Liver (tissue), 8 donors: ENCODE measurements at regions not wholly inside any gene's neighbourhood (a gene's known extent, or its start where the extent isn't known, plus 50 kb on each side); places are given as distances from the start of the nearest gene placed in this dataset.

Experiments used
- DNase-seq: peaks from one replicate; pipeline ENCODE4 v3.0.0-alpha.2; 2017; ENCODE audit warnings: low spot score
- H3K27ac ChIP-seq, 2 donors: one replicate each; pipeline ENCODE4 v1.7.0; 2013; ENCODE audit warnings: inconsistent platforms in 2 of 2, low read length in 2 of 2, control low read depth in 1 of 2, low read depth in 1 of 2, mild to moderate bottlenecking in 1 of 2
- H3K27me3 ChIP-seq, 4 donors: one replicate each; pipeline versions ENCODE4 v1.6.1 to v1.7.0; 2013; ENCODE audit warnings: low read length in 3 of 4, inconsistent platforms in 1 of 4, mild to moderate bottlenecking in 1 of 4, moderate library complexity in 1 of 4; ENCODE audit not compliant: control insufficient read depth in 4 of 4, insufficient read depth in 4 of 4
- H3K36me3 ChIP-seq, 4 donors: one replicate each; pipeline versions ENCODE4 v1.6.1 to v1.7.0; 2013; ENCODE audit warnings: low read length in 3 of 4, mild to moderate bottlenecking in 3 of 4, low read depth in 1 of 4, moderate library complexity in 1 of 4; ENCODE audit not compliant: control insufficient read depth in 4 of 4, insufficient read depth in 3 of 4
- H3K4me1 ChIP-seq, 4 donors: one replicate each; pipeline versions ENCODE4 v1.6.1 to v1.7.0; 2013; ENCODE audit warnings: low read length in 3 of 4, mild to moderate bottlenecking in 3 of 4, moderate library complexity in 1 of 4; ENCODE audit not compliant: control insufficient read depth in 4 of 4, insufficient read depth in 4 of 4
- H3K4me3 ChIP-seq, 3 donors: one replicate each; pipeline versions ENCODE4 v1.6.1 to v1.7.0; 2013; ENCODE audit warnings: low read length in 3 of 3, control low read depth in 1 of 3, low read depth in 1 of 3, mild to moderate bottlenecking in 1 of 3
- H3K9ac ChIP-seq, 2 donors: one replicate each; pipeline ENCODE4 v1.7.0; 2013; ENCODE audit warnings: low read length in 2 of 2, mild to moderate bottlenecking in 2 of 2, moderate library complexity in 2 of 2, control low read depth in 1 of 2, low read depth in 1 of 2
- H3K9me3 ChIP-seq, 4 donors: one replicate each; pipeline versions ENCODE4 v1.6.1 to v1.7.0; 2013; ENCODE audit warnings: low read length in 3 of 4; ENCODE audit not compliant: control insufficient read depth in 4 of 4
- ATF3 ChIP-seq: IDR thresholded peaks from 2 replicates; pipeline ENCODE4 v1.6.1; 2016; ENCODE audit warnings: antibody characterized with exemption
- CTCF ChIP-seq: fragments of 150-350 bp; IDR thresholded peaks from 2 replicates; pipeline ENCODE4 v1.5.1; 2017; ENCODE audit warnings: improper control_type of control experiment, low read depth, low read length; ENCODE audit not compliant: missing input control
- EGR1 ChIP-seq, 2 donors: IDR thresholded peaks; 2 replicates each; pipeline ENCODE4 v1.6.1; 2016 to 2018; ENCODE audit warnings: antibody characterized with exemption in 2 of 2, low read depth in 2 of 2
- FOXA1 ChIP-seq: IDR thresholded peaks from 2 replicates; pipeline ENCODE4 v1.6.1; 2016; ENCODE audit warnings: antibody characterized with exemption
- FOXA2 ChIP-seq: IDR thresholded peaks from 2 replicates; pipeline ENCODE4 v1.6.1; 2016; ENCODE audit warnings: antibody characterized with exemption
- GABPA ChIP-seq, 2 donors: IDR thresholded peaks in 1 of 2; conservative IDR thresholded peaks in 1 of 2; 2 replicates each; pipeline ENCODE4 v1.6.1; 2016; ENCODE audit warnings: antibody characterized with exemption in 2 of 2, mild to moderate bottlenecking in 1 of 2, moderate library complexity in 1 of 2
- HNF4A ChIP-seq, 2 donors: conservative IDR thresholded peaks; 2 replicates each; pipeline ENCODE4 v1.6.1; 2016; ENCODE audit warnings: antibody characterized with exemption in 2 of 2, mild to moderate bottlenecking in 2 of 2
- HNF4G ChIP-seq: IDR thresholded peaks from 2 replicates; pipeline ENCODE4 v1.6.1; 2016; ENCODE audit warnings: antibody characterized with exemption
- JUND ChIP-seq, 2 donors: IDR thresholded peaks; 2 replicates each; pipeline ENCODE4 v1.6.1; 2016; ENCODE audit warnings: antibody characterized with exemption in 2 of 2
- NR2F2 ChIP-seq: IDR thresholded peaks from 2 replicates; pipeline ENCODE4 v1.6.1; 2016; ENCODE audit warnings: antibody characterized with exemption
- RAD21 ChIP-seq, 2 donors: IDR thresholded peaks; 2 replicates each; pipeline ENCODE4 v1.6.1; 2016; ENCODE audit warnings: antibody characterized with exemption in 2 of 2, mild to moderate bottlenecking in 2 of 2
- RXRA ChIP-seq, 2 donors: IDR thresholded peaks; 2 replicates each; pipeline ENCODE4 v1.6.1; 2017 to 2018; ENCODE audit warnings: antibody characterized with exemption in 2 of 2, mild to moderate bottlenecking in 1 of 2
- SP1 ChIP-seq: IDR thresholded peaks from 2 replicates; pipeline ENCODE4 v1.6.1; 2018; ENCODE audit warnings: antibody characterized with exemption, mild to moderate bottlenecking
- TAF1 ChIP-seq: conservative IDR thresholded peaks from 2 replicates; pipeline ENCODE4 v1.6.1; 2016; ENCODE audit warnings: antibody characterized with exemption, mild to moderate bottlenecking
- YY1 ChIP-seq: IDR thresholded peaks from 2 replicates; pipeline ENCODE4 v1.6.1; 2016; ENCODE audit warnings: antibody characterized with exemption, mild to moderate bottlenecking
- ZBTB33 ChIP-seq: IDR thresholded peaks from 2 replicates; pipeline ENCODE4 v1.6.1; 2016; ENCODE audit warnings: antibody characterized with exemption
- WGBS: extraction: QIAGEN DNeasy Blood & Tissue Kit; methylation state at CpG from one replicate; pipeline ENCODE4 v1.1.7; 2013; 5-methylcytosine and 5-hydroxymethylcytosine counted together
- TF ChIP-seq, protein P1 (sequence below): IDR thresholded peaks from 2 replicates; pipeline ENCODE4 v1.6.1; 2016; ENCODE audit warnings: antibody characterized with exemption
- donor health status: healthy.
- donor health status: healthy.
- donor health status: healthy.
- donor health status: healthy.
- donor health status: healthy.

- no peaks in the 10 kb centered on the region for H3K9me3 ChIP-seq
- no peaks in the 10 kb centered on the region for H3K4me1 ChIP-seq
- no peak for DNase-seq
- H3K27ac ChIP-seq, result no peak overlapping the region
- no peak for TF ChIP-seq GABPA (IDR thresholded peaks at IDR 0.05 in 1 of 2, conservative IDR thresholded peaks at IDR 0.05 in 1 of 2)
- TF ChIP-seq FOXA2, result no peak
- TF ChIP-seq HNF4A (conservative IDR thresholded peaks at IDR 0.05), result no peak
- TF ChIP-seq, protein P1, sequence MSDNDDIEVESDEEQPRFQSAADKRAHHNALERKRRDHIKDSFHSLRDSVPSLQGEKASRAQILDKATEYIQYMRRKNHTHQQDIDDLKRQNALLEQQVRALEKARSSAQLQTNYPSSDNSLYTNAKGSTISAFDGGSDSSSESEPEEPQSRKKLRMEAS, result no peak
- TF ChIP-seq FOXA1, result no peak
- TF ChIP-seq JUND (IDR thresholded peaks at IDR 0.05), result no peak
- no peak overlapping the region for H3K4me3 ChIP-seq
- no peak overlapping the region for H3K9ac ChIP-seq
- no peaks in the 10 kb centered on the region for H3K27me3 ChIP-seq
- H3K36me3 ChIP-seq, result no peaks in the 10 kb centered on the region
- 30% methylated on average over 1 of the region's 1 CpG for WGBS
Measured at GRCh38 chr5:8347984-8348383, 479.0 kb downstream of the MTRR start.

- H3K9ac ChIP-seq, result no peak overlapping the region
- no peaks in the 10 kb centered on the region for H3K4me1 ChIP-seq
- TF ChIP-seq NR2F2 (no peak), CTCF (no peak), ZBTB33 (no peak), RXRA (IDR thresholded peaks at IDR 0.05) (no peak), JUND (IDR thresholded peaks at IDR 0.05) (no peak), SP1 (no peak), RAD21 (IDR thresholded peaks at IDR 0.05) (no peak), EGR1 (IDR thresholded peaks at IDR 0.05; ENCODE audit: low read depth in 2 of 2) (no peak), TAF1 (no peak), ATF3 (no peak), HNF4G (no peak), HNF4A (conservative IDR thresholded peaks at IDR 0.05) (no peak), FOXA1 (no peak), YY1 (no peak)
- TF ChIP-seq, protein P1, result no peak
- no peaks in the 10 kb centered on the region for H3K27me3 ChIP-seq
- no peaks in the 10 kb centered on the region for H3K36me3 ChIP-seq
- H3K27ac ChIP-seq, result no peak overlapping the region
- H3K4me3 ChIP-seq, result no peak overlapping the region
- 66% methylated on average over 1 of the region's 1 CpG for WGBS
- no peak for DNase-seq
- H3K9me3 ChIP-seq, result no peaks in the 10 kb centered on the region
Measured at GRCh38 chr5:8349855-8350254, 480.9 kb downstream of the MTRR start.
